ENCODE measurements at regions not wholly inside any gene's neighbourhood (a gene's known extent, or its start where the extent isn't known, plus 50 kb on each side); places are given as distances from the start of the nearest gene placed in this dataset.

GRCh38 chr18:46274266-46274665 lies 170.1 kb downstream of the HAUS1 start:
- H3K79me1 ChIP-seq (ENCODE audit: low read depth, low read length) = no peaks in the 10 kb centered on the region
- no peak overlapping the region for H4K5ac ChIP-seq (ENCODE audit: insufficient read length, low read depth, low read length)
- no peak overlapping the region for H3K18ac ChIP-seq (ENCODE audit: extremely low read depth, low read length)
- no peak overlapping the region for H3K14ac ChIP-seq (ENCODE audit: insufficient read length)
- H2BK5ac ChIP-seq (ENCODE audit: low read depth, low read length) = no peak overlapping the region
- H3K27ac ChIP-seq (ENCODE audit: low read depth, low read length) = no peak overlapping the region
- TF ChIP-seq TEAD4 (IDR thresholded peaks at IDR 0.05; ENCODE audit: low read depth, low read length) (peak; percentile 63; the same call in 1 of the 2 replicates), BACH1 (IDR thresholded peaks at IDR 0.05; ENCODE audit: low read length) (no peak), MAFK (IDR thresholded peaks at IDR 0.05; ENCODE audit: low read depth, low read length) (no peak)
- ChIA-PET CTCF (ENCODE audit: partially characterized antibody) (interaction anchor here (0.5 to 3.8 kb wide), 6 partner anchors 8 to 641 kb away, joined by 3 to 27 read pairs (median 4); no protein-coding TSS in a partner anchor), POLR2A (ENCODE audit: partially characterized antibody) (interaction anchor here (1.2 to 1.3 kb wide), 2 partner anchors 22 to 26 kb away, joined by 3 read pairs; no protein-coding TSS in a partner anchor)
- no peak overlapping the region for H2BK20ac ChIP-seq (ENCODE audit: low read length)
- no peak overlapping the region for H4K91ac ChIP-seq (replicated peaks; ENCODE audit: insufficient read length, low read length)
- WGBS, 2 experiments (ENCODE audit: extremely low coverage in 1 of 2, insufficient coverage in 1 of 2, insufficient read length in 1 of 2, insufficient replicate concordance in 2 of 2, low coverage in 1 of 2, low lambda C conversion rate in 2 of 2, missing lambda C conversion rate in 1 of 2) = 83% methylated on average over 1 of the region's 1 CpG; no CpG with 5 or more reads in 1 of the 2 experiments
- H3K79me2 ChIP-seq (ENCODE audit: control insufficient read depth in 1 of 2, insufficient read depth in 2 of 2, low read length in 2 of 2) = no peaks in the 10 kb centered on the region
- DNase-seq (ENCODE audit: low read depth in 1 of 2, low spot score in 2 of 2) (no peak), FAIRE-seq (no peak)
- H2AK5ac ChIP-seq (ENCODE audit: low read depth, low read length) = no peak overlapping the region
- peaks cover 0 to 15% (median 7%) of the 10 kb centered on the region in 4 experiments; a peak in 2 of 7 replicates for H3K4me1 ChIP-seq (replicated peaks in 1 of 4; ENCODE audit: control insufficient read depth in 3 of 4, insufficient read depth in 4 of 4, low read length in 3 of 4)
- no peak overlapping the region for H3K23ac ChIP-seq (ENCODE audit: insufficient read length)
- no peak overlapping the region for H3K56ac ChIP-seq (replicated peaks; ENCODE audit: insufficient read length, low read depth, low read length)
- no peak overlapping the region for H2BK12ac ChIP-seq (ENCODE audit: low read depth, low read length)
- H3K9ac ChIP-seq (replicated peaks in 1 of 4; ENCODE audit: extremely low read depth in 1 of 4, low read depth in 3 of 4, low read length in 3 of 4) = no peak overlapping the region
- no peaks in the 10 kb centered on the region for H4K20me1 ChIP-seq (replicated peaks in 1 of 2; ENCODE audit: control insufficient read depth in 1 of 2, insufficient read depth in 2 of 2, low read length in 2 of 2)
- no peak overlapping the region for H3K4me2 ChIP-seq (ENCODE audit: insufficient read depth in 1 of 2, low read depth in 2 of 2, low read length in 2 of 2)
- no peak overlapping the region for H3K4ac ChIP-seq (replicated peaks; ENCODE audit: insufficient read length, low read depth, low read length)
- H3K23me2 ChIP-seq (ENCODE audit: low read depth, low read length) = no peaks in the 10 kb centered on the region
- H3K4me3 ChIP-seq (ENCODE audit: extremely low read depth in 1 of 4, insufficient read depth in 2 of 4, low read depth in 3 of 4, low read length in 4 of 4) = no peak overlapping the region
- H3K36me3 ChIP-seq (ENCODE audit: control insufficient read depth in 2 of 4, insufficient read depth in 4 of 4, low read length in 3 of 4) = no peaks in the 10 kb centered on the region
- H2BK15ac ChIP-seq (ENCODE audit: low read length) = no peak overlapping the region
- H2BK120ac ChIP-seq (replicated peaks; ENCODE audit: low read depth, low read length) = no peak overlapping the region
- no peaks in the 10 kb centered on the region for H3K27me3 ChIP-seq (replicated peaks in 1 of 4; ENCODE audit: control insufficient read depth in 3 of 4, extremely low read depth in 1 of 4, insufficient read depth in 3 of 4, low read length in 3 of 4)
- H4K8ac ChIP-seq (ENCODE audit: extremely low read depth, insufficient read depth, low read length) = no peak overlapping the region
- no peak overlapping the region for H2AFZ ChIP-seq (ENCODE audit: low read length)
- H3K9me3 ChIP-seq (ENCODE audit: insufficient read depth in 2 of 2, low read depth in 1 of 2, low read length in 1 of 2) = no peaks in the 10 kb centered on the region

All from H1 (cell line).